Omental fat pad (tissue), 3 donors: ENCODE measurements at regions not wholly inside any gene's neighbourhood (a gene's known extent, or its start where the extent isn't known, plus 50 kb on each side); places are given as distances from the start of the nearest gene placed in this dataset.
A peak's percentile ranks its signal among the peaks of the same experiment; 100 is the strongest.
"Not testable (repeated sequence)": the region's sequence is repeated elsewhere in the genome, so short reads cannot be mapped to it uniquely, and the experiment has no call there.

Experiments used
- ATAC-seq: fragments of 150-250 bp; one replicate; pipeline ENCODE4 v1.9.1; 2016; ENCODE audit warnings: mild to moderate bottlenecking, moderate library complexity; ENCODE audit not compliant: low FRiP score
- DNase-seq: peaks from one replicate; pipeline ENCODE4 v3.0.0-alpha.2; 2019; ENCODE audit warnings: low spot score
- CTCF ChIP-seq, 3 donors: fragments of 450-650 bp; IDR thresholded peaks; one replicate each; pipeline ENCODE4 v1.5.1; 2016 to 2017; ENCODE audit warnings: antibody characterized with exemption in 3 of 3, mild to moderate bottlenecking in 3 of 3, moderate library complexity in 2 of 3

DNA sequence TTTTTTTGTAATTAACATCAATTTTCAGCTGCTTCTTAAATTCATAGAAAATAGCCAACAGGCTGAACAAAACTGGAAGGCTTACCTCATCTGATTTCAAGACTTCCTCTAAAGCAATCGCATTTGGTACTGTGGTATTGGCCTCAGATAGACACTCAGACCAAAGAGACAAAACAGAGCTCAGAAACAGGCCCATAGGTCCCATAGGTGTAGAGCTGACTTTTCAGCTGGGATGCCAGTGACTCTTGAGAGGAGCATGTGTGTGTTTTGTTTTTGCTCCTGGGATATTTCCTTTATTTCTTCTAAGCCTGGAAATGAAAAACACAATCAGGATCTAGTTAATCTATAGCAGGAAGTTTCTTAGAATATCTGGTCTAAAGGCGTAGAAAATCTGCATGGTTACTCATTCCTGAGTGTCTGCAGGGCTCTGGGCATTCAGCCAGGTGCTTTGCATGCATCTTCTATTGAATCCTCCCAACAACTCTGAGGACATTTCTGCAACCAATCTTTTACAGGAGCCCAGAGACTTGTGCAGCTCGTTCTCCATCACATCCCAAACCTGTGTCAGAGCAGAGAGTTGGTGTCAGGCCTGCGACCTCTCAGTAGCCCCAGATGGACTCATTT lies 190.8 kb downstream of the RTP5 start:
- no peak for DNase-seq
- no peak for ATAC-seq
- TF ChIP-seq CTCF (IDR thresholded peaks at IDR 0.05) = no peak

DNA sequence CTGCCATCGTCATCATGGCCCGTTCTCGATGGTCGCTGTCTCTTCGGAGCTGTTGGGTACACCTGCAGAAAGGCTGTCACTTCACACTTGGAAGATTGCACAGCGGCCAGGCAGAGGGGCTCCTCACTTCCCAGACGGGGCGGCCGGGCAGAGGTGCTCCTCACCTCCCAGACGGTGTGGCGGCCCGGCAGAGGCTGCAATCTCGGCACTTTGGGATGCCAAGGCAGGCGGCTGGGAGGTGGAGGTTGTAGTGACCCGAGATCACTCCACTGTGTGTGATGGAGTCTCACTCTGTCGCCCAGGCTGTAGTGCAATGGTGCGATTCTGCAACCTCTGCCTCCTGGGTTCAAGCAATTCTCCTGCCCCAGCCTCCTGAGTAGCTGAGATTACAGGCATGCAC lies 192.4 kb downstream of the RTP5 start:
- ATAC-seq, DNase-seq: not testable (repeated sequence)

DNA sequence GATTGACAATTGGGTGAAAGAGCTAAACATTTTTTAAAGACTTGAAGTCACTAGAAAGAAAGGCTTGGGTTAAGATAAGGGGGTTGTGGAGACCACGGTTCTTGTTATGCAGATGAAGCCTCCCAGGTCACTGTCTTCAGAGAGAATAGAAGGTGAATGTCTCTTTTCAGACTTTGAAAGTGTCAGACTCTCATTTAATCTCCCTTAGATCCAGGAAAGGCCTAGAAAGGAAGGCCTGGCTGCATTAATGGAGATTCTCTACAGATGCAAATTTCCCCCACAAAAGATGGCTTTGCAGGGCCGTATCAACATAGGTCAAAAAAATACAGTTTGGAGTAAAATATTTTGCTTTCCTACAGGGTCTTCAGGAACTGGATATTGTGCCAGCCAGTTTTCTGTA lies 193.9 kb downstream of the RTP5 start:
- ATAC-seq = no peak
- DNase-seq = no peak

DNA sequence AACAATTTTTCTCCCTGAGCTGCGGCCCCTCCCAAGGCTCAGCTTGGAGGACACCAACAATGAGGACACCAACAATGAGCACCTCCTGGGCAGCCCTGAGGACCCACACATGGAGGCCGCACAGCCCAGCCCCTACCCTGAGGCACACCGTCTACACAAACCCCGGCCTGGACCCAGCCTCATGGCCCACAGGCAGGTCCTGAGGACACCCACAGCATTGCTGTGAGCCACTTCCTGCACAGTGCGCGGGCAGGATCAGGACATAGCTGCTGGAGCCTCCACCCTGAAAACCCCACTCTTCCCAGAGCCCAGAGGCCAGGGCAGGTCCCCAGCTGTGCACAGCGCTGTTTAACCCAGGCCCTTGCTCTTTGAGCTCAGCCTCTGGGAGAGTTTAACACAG lies 194.3 kb downstream of the RTP5 start:
- DNase-seq = no peak
- ATAC-seq = no peak

More for the DNA sequence above, 193.9 kb downstream of the RTP5 start:
- no peak for TF ChIP-seq CTCF (IDR thresholded peaks at IDR 0.05)

GRCh38 chr2:242064364-242065250 lies 195.1 kb downstream of the RTP5 start:
- no peak for TF ChIP-seq CTCF (IDR thresholded peaks at IDR 0.05)
- DNase-seq (no peak), ATAC-seq (no peak)

More for the DNA sequence above, 194.3 kb downstream of the RTP5 start:
- no peak for TF ChIP-seq CTCF (IDR thresholded peaks at IDR 0.05)

GRCh38 chr2:242065426-242065825 lies 195.9 kb downstream of the RTP5 start:
- no peak for DNase-seq
- ATAC-seq = no peak
- no peak for TF ChIP-seq CTCF (IDR thresholded peaks at IDR 0.05)

GRCh38 chr2:242069018-242069417 lies 199.5 kb downstream of the RTP5 start:
- no peak for DNase-seq

GRCh38 chr2:242069938-242070395 lies 200.4 kb downstream of the RTP5 start:
- DNase-seq = not testable (repeated sequence)
- peak; percentile 89 for ATAC-seq

More at GRCh38 chr2:242069018-242069417, 199.5 kb downstream of the RTP5 start:
- ATAC-seq = no peak
- TF ChIP-seq CTCF (IDR thresholded peaks at IDR 0.05) = no peak

GRCh38 chr2:242070726-242071125 lies 201.2 kb downstream of the RTP5 start:
- not testable (repeated sequence) for DNase-seq, ATAC-seq

GRCh38 chr2:242071377-242071776 lies 201.8 kb downstream of the RTP5 start:
- not testable (repeated sequence) for ATAC-seq, DNase-seq

- DNase-seq = not testable (repeated sequence)
These were observed 202.4 kb downstream of the RTP5 start for GRCh38 chr2:242071936-242072335.

More at GRCh38 chr2:242071936-242072335, 202.4 kb downstream of the RTP5 start:
- ATAC-seq = not testable (repeated sequence)
